SU-DHL-6 (cell line): ENCODE measurements at regions not wholly inside any gene's neighbourhood (a gene's known extent, or its start where the extent isn't known, plus 50 kb on each side); places are given as distances from the start of the nearest gene placed in this dataset.

Experiments
- H2AFZ ChIP-seq: fragments of 200-600 bp; sonication (generic); 2 replicates; pipeline ENCODE4 v1.6.1; 2014; ENCODE audit warnings: low read depth, mild to moderate bottlenecking, moderate library complexity, mixed read lengths, antibody characterized with exemption, low read length; ENCODE audit not compliant: severe bottlenecking
- H3F3A ChIP-seq: fragments of 200-600 bp; shearing (Covaris generic); 2 replicates; pipeline ENCODE4 v1.6.0; 2016; ENCODE audit warnings: antibody characterized with exemption, mild to moderate bottlenecking; ENCODE audit not compliant: insufficient read depth
- H3K27ac ChIP-seq: fragments of 200-600 bp; sonication (generic); 2 replicates; pipeline ENCODE4 v1.5.1; 2016; ENCODE audit warnings: low read depth, mild to moderate bottlenecking, low read length, moderate library complexity, mixed read lengths
- H3K27me3 ChIP-seq: fragments of 200-600 bp; sonication (generic), shearing (Covaris generic); 2 replicates; pipeline ENCODE4 v1.6.0; 2014; ENCODE audit warnings: mild to moderate bottlenecking, low read length
- H3K36me3 ChIP-seq: fragments of 200-600 bp; sonication (generic); 2 replicates; pipeline ENCODE4 v1.6.1; 2014; ENCODE audit warnings: mild to moderate bottlenecking, low read length, mixed read lengths
- H3K4me2 ChIP-seq: fragments of 300-600, 200-600 bp; shearing (Covaris generic), sonication (generic); 2 replicates; pipeline ENCODE4 v1.6.0; 2014; ENCODE audit warnings: low read length, low read depth, mild to moderate bottlenecking; ENCODE audit not compliant: poor library complexity, severe bottlenecking
- H3K4me3 ChIP-seq: fragments of 200-600 bp; sonication (generic); 2 replicates; pipeline ENCODE4 v1.5.1; 2014; ENCODE audit warnings: antibody characterized with exemption, low read length, mild to moderate bottlenecking, mixed read lengths; ENCODE audit not compliant: insufficient read depth, poor library complexity, severe bottlenecking
- H3K79me2 ChIP-seq: fragments of 200-600 bp; sonication (generic); 2 replicates; pipeline ENCODE4 v1.6.1; 2014; ENCODE audit warnings: mild to moderate bottlenecking, low read length, moderate library complexity; ENCODE audit not compliant: insufficient read depth
- H3K9ac ChIP-seq: fragments of 200-600 bp; sonication (generic); 2 replicates; pipeline ENCODE4 v1.7.0; 2014; ENCODE audit warnings: mild to moderate bottlenecking, low read length
- H3K9me2 ChIP-seq: fragments of 200-600 bp; sonication (generic); replicated peaks from 2 replicates; pipeline ENCODE4 v1.6.1; 2014; ENCODE audit warnings: low read length; ENCODE audit not compliant: insufficient read depth
- H3K9me3 ChIP-seq: fragments of 200-600 bp; sonication (generic); 2 replicates; pipeline ENCODE4 v1.6.1; 2014; ENCODE audit warnings: low read length, mixed read lengths; ENCODE audit not compliant: insufficient read depth
- H4K20me1 ChIP-seq: fragments of 200-600 bp; sonication (generic); 2 replicates; pipeline ENCODE4 v1.6.1; 2014; ENCODE audit warnings: low read depth, mild to moderate bottlenecking, antibody characterized with exemption, low read length, moderate library complexity, mixed read lengths
- CTCF ChIP-seq: fragments of 200-600 bp; sonication (generic); IDR thresholded peaks from one replicate; pipeline ENCODE4 v1.5.1; 2017; ENCODE audit warnings: antibody characterized with exemption, mild to moderate bottlenecking, low read length, moderate library complexity; ENCODE audit not compliant: insufficient read depth, poor library complexity, severe bottlenecking
- EZH2phosphoT487 ChIP-seq: fragments of 200-600 bp; sonication (generic), shearing (Covaris generic); conservative IDR thresholded peaks from 2 replicates; pipeline ENCODE4 v1.6.1; 2018; ENCODE audit warnings: mild to moderate bottlenecking, antibody characterized with exemption, low read length, moderate library complexity, mixed read lengths

DNA sequence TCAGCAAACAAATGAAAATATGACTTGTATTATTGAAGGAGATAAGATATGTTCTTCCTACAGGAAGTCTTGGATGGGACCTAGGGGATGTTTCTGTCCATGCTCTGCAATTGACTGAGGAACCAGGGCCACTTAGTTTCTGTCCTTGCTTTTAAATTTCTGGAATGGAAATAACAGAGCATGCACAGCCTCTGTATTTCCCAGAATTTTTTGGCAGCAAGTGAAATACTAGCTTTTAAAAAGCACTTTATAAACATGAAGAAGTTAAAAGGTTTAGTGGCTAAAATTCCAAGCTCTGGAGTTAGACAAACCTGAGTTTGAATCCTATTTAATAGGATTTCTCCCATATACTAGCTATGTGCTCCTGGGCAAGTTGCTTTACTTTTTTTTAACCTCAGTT lies 127.7 kb upstream of the FZD8 start:
- Histone ChIP-seq H3K36me3 (no peaks in the 10 kb centered on the region), H3K79me2 (no peaks in the 10 kb centered on the region), H4K20me1 (no peaks in the 10 kb centered on the region), H3K9ac (no peak overlapping the region), H3K27ac (no peak overlapping the region), H3K9me2 (no peaks in the 10 kb centered on the region), H3K4me3 (no peak overlapping the region), H3F3A (no peaks in the 10 kb centered on the region), H3K4me2 (no peak overlapping the region), H2AFZ (no peak overlapping the region), H3K27me3 (no peaks in the 10 kb centered on the region), H3K9me3 (no peaks in the 10 kb centered on the region)
- TF ChIP-seq EZH2phosphoT487 (no peak), CTCF (no peak)

- TF ChIP-seq EZH2phosphoT487: no peak
- TF ChIP-seq CTCF: no peak
- H3K9me3 ChIP-seq: no peaks in the 10 kb centered on the region
- H3K27ac ChIP-seq: no peak overlapping the region
- no peaks in the 10 kb centered on the region for H3K79me2 ChIP-seq
- H3F3A ChIP-seq: no peaks in the 10 kb centered on the region
- H3K9ac ChIP-seq: no peak overlapping the region
- H3K27me3 ChIP-seq: no peaks in the 10 kb centered on the region
- no peaks in the 10 kb centered on the region for H4K20me1 ChIP-seq
- H3K36me3 ChIP-seq: no peaks in the 10 kb centered on the region
- H3K9me2 ChIP-seq: no peaks in the 10 kb centered on the region
- H3K4me2 ChIP-seq: no peak overlapping the region
- H3K4me3 ChIP-seq: no peak overlapping the region
- H2AFZ ChIP-seq: no peak overlapping the region
These were observed 126.6 kb upstream of the FZD8 start for GRCh38 chr10:35768731-35769130.

GRCh38 chr10:35768011-35768410 lies 125.9 kb upstream of the FZD8 start:
- H3K27ac ChIP-seq: no peak overlapping the region
- no peak overlapping the region for H3K9ac ChIP-seq

More at GRCh38 chr10:35768011-35768410, 125.9 kb upstream of the FZD8 start:
- no peaks in the 10 kb centered on the region for H4K20me1 ChIP-seq
- no peaks in the 10 kb centered on the region for H3K79me2 ChIP-seq
- no peaks in the 10 kb centered on the region for H3K27me3 ChIP-seq
- no peaks in the 10 kb centered on the region for H3K9me3 ChIP-seq
- TF ChIP-seq EZH2phosphoT487: no peak
- TF ChIP-seq CTCF: no peak
- no peaks in the 10 kb centered on the region for H3K9me2 ChIP-seq
- H2AFZ ChIP-seq: no peak overlapping the region
- H3K36me3 ChIP-seq: no peaks in the 10 kb centered on the region
- H3K4me2 ChIP-seq: no peak overlapping the region
- H3K4me3 ChIP-seq: no peak overlapping the region
- H3F3A ChIP-seq: no peaks in the 10 kb centered on the region
